ENCODE measurements at regions not wholly inside any gene's neighbourhood (a gene's known extent, or its start where the extent isn't known, plus 50 kb on each side); places are given as distances from the start of the nearest gene placed in this dataset.
"Not testable (repeated sequence)": the region's sequence is repeated elsewhere in the genome, so short reads cannot be mapped to it uniquely, and the experiment has no call there.

DNA sequence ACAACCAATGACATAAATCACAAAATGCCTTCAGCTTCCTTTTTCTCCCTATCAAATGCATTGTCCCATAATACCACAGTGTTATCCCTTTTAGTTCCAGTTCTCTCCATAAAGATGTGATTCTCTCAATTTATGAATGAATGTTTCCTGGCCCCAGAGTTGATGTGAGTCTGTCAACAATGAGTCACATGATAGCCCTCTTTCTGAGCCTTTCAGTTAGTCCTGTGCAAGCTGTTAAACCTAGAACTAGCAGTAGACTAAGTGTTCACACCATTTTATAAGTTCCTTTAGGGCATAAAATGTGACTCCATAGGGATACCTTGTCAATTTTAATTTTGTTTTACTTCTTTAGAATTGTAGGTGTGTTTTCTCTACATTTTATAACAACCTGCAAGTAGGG, 129.5 kb downstream of the PABPC4L start:
- TF ChIP-seq, protein P1, sequence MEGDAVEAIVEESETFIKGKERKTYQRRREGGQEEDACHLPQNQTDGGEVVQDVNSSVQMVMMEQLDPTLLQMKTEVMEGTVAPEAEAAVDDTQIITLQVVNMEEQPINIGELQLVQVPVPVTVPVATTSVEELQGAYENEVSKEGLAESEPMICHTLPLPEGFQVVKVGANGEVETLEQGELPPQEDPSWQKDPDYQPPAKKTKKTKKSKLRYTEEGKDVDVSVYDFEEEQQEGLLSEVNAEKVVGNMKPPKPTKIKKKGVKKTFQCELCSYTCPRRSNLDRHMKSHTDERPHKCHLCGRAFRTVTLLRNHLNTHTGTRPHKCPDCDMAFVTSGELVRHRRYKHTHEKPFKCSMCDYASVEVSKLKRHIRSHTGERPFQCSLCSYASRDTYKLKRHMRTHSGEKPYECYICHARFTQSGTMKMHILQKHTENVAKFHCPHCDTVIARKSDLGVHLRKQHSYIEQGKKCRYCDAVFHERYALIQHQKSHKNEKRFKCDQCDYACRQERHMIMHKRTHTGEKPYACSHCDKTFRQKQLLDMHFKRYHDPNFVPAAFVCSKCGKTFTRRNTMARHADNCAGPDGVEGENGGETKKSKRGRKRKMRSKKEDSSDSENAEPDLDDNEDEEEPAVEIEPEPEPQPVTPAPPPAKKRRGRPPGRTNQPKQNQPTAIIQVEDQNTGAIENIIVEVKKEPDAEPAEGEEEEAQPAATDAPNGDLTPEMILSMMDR (IDR thresholded peaks at IDR 0.05; ENCODE audit: low read depth, low read length), result no peak
- no peak for DNase-seq (ENCODE audit: extremely low read depth, low read depth)

DNA sequence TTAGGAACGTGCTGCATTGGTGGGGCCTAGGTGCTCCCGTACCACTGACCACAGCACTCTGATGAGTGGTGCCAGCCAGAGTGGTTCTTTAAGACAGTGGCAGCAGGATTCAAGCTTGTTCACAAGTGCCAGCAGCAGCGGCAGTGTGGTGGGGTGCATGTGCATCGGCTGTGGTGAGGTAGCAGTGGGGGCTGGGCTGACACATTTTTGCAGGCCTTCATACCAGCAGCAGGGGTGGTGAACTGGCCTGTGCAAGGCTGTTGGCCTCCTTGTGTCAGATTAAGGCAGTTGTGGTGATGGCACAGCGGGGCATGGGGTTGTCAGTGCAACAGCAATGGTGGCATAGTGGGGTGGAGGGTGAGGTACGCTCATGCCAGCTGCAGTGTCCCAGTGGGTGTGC, 131.4 kb downstream of the PABPC4L start:
- TF ChIP-seq, protein P1 (IDR thresholded peaks at IDR 0.05; ENCODE audit: low read depth, low read length), result no peak
- DNase-seq (ENCODE audit: extremely low read depth, low read depth), result no peak

DNA sequence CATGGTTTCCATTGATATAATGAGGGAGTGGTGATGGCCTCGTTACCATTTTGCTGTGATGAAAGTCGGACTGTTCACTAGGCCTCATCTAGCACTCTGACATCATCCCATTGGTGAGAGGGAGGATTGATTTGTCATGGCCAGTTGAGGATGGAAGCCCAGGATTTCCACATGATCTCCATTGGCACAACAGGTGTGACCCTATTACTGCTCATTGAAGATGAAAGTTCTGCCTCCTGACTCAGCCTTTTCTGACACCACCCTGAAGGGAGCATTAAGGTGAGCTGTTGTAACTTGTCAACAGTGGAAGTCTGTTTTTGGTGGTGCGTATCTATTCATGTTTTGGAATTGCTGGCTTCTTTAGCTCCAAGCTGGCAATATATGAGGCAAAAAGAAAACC, 144.2 kb downstream of the PABPC4L start:
- DNase-seq (ENCODE audit: extremely low read depth, low read depth), result no peak
- TF ChIP-seq, protein P1 (IDR thresholded peaks at IDR 0.05; ENCODE audit: low read depth, low read length), result no peak

DNA sequence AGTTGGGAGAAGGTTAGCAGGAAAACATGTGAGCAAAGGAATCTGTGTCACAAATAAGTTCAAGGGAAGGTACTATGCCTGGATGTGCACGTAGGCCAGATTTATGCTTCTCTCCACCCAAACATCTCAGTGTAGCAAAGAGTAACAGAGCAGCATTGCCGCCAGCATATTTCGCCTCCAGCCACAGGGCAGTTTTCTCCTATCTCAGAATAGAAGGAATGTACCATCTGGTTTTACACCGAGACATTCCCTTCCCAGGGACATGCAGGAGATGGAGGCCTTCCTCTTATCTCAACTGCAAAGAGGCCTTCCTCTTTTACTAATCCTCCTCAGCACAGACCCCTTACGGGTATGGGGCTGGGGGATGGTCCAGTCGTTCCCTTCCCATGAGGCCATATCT, 155.4 kb downstream of the PABPC4L start:
- DNase-seq (ENCODE audit: extremely low read depth, low read depth), result not testable (repeated sequence)

DNA sequence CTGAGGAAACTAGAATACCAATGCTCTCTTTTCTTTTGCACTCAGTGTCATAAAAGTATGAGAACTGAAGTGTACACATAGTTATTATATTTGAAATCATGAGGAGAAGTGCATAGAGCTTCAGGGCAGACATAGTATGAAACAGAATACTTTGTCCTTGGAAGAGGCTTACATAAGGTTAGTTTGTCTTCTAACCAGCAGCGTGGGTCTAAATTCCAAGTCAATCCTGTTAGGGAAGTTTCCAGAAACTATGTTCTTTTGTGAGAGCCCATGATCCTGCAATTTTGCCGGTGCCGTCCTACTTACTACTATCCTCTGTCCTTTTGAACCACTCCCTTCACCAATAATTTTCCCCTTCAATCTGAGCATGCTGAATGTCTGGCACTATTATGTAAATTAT, 156.2 kb downstream of the PABPC4L start:
- TF ChIP-seq, protein P1 (IDR thresholded peaks at IDR 0.05; ENCODE audit: low read depth, low read length), result no peak
- no peak for DNase-seq (ENCODE audit: extremely low read depth, low read depth)

DNA sequence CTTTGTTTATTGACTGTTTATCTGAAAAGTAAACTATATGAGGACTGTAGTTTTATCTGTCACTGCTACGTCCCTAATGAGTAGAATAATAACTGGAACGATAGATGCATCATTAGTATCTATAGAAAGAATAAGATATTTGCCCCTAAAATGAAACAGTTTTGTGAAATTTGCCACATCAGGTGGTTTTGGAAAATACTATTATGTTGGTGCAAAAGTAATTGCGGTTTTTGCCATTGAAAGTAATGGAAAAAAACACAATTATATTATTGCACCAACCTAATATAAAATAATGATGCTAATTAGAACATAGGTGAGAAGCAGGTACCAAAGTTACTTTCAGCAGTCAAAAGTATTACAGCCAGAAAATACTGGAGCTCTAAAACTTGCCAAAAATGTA, 158.3 kb downstream of the PABPC4L start:
- TF ChIP-seq, protein P1 (IDR thresholded peaks at IDR 0.05; ENCODE audit: low read depth, low read length), result no peak
- DNase-seq (ENCODE audit: extremely low read depth, low read depth), result no peak

DNA sequence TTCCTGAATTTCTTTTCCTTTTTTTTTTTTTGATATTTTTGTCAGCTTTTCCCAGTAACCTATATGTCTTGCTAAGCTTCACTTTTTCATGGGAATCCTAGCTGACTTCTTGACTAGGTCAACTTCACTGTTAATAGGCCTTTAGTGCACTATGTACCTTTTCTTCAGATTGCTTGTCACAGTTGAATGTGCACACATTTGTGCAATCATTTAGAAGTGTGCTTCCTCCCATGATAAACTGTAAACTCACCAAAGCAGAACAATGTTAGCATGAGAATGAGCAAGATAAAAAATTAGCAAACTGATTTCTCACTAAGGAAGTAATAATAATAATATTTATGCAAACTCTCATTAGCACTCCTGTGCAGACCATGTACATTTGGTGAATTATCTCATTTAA, 173.2 kb downstream of the PABPC4L start:
- no peak for DNase-seq (ENCODE audit: extremely low read depth, low read depth)
- TF ChIP-seq, protein P1 (IDR thresholded peaks at IDR 0.05; ENCODE audit: low read depth, low read length), result no peak

DNA sequence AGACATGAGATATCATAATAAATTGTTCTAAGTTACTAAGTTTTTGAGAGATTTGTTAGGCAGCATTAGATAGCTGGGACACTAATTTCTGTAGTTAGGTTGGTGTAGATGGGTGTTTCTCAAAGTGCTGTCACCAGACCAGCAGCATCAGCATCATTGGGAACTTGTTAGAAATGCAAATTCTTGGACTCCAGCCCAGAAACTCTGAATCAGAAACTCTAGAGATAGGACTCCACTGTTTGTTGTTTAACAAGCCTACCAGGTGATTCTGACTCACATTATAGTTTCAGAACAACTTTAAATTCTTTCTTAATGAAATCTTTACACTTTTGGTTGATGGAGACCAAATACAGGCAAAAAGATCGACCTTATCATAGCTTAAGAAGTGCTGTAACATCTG, 173.7 kb downstream of the PABPC4L start:
- no peak for DNase-seq (ENCODE audit: extremely low read depth, low read depth)
- TF ChIP-seq, protein P1 (IDR thresholded peaks at IDR 0.05; ENCODE audit: low read depth, low read length), result no peak
